ENCODE measurements at regions not wholly inside any gene's neighbourhood (a gene's known extent, or its start where the extent isn't known, plus 50 kb on each side); places are given as distances from the start of the nearest gene placed in this dataset.

GRCh38 chr1:31502926-31503511 lies 73.3 kb upstream of the TINAGL1 start:
- H3K36me3 ChIP-seq = no peaks in the 10 kb centered on the region
- 55 to 63% (median 60%) methylated on average over 4 to 11 of the region's 11 CpGs for WGBS, 4 donors
- DNase-seq = no peak
- peaks cover 0 to 20% (median 4%) of the 10 kb centered on the region in 9 donors for H3K27me3 ChIP-seq
- no peaks in the 10 kb centered on the region for H3K9me3 ChIP-seq
- intact Hi-C loops (cut with DNase I) = no loop called here
- peaks cover 0 to 3% (median 0%) of the 10 kb centered on the region in 12 donors for H3K4me1 ChIP-seq
- no peak overlapping the region for H3K27ac ChIP-seq
- no peak overlapping the region for H3K4me3 ChIP-seq
- ATAC-seq = no peak
- no peak for TF ChIP-seq POLR2A (IDR thresholded peaks at IDR 0.05)
- no peak for TF ChIP-seq CTCF (IDR thresholded peaks at IDR 0.05)

GRCh38 chr1:31503570-31503969 lies 72.7 kb upstream of the TINAGL1 start:
- Histone ChIP-seq H3K36me3 (no peaks in the 10 kb centered on the region), H3K27ac (no peak overlapping the region), H3K27me3 (peaks cover 0 to 20% (median 4%) of the 10 kb centered on the region in 9 donors), H3K4me3 (no peak overlapping the region), H3K9me3 (no peaks in the 10 kb centered on the region), H3K4me1 (peaks cover 0 to 3% (median 0%) of the 10 kb centered on the region in 12 donors)
- DNase-seq = no peak
- no peak for TF ChIP-seq POLR2A (IDR thresholded peaks at IDR 0.05)
- TF ChIP-seq CTCF (IDR thresholded peaks at IDR 0.05) = no peak
- intact Hi-C loops (cut with DNase I) = no loop called here
- ATAC-seq = no peak
- 35 to 65% (median 54%) methylated on average over 2 to 4 of the region's 4 CpGs for WGBS, 4 donors

GRCh38 chr1:31504001-31504400 lies 72.3 kb upstream of the TINAGL1 start:
- no peak for TF ChIP-seq CTCF (IDR thresholded peaks at IDR 0.05)
- TF ChIP-seq POLR2A (IDR thresholded peaks at IDR 0.05) = no peak
- Histone ChIP-seq H3K4me1 (peaks cover 0 to 3% (median 0%) of the 10 kb centered on the region in 12 donors), H3K4me3 (no peak overlapping the region), H3K36me3 (no peaks in the 10 kb centered on the region), H3K9me3 (no peaks in the 10 kb centered on the region), H3K27ac (no peak overlapping the region), H3K27me3 (peaks cover 0 to 20% (median 4%) of the 10 kb centered on the region in 9 donors)
- intact Hi-C loops (cut with DNase I) = no loop called here
- ATAC-seq (no peak), DNase-seq (no peak)
- 61 to 75% (median 68%) methylated on average over 2 to 8 of the region's 8 CpGs for WGBS, 4 donors

GRCh38 chr1:31505911-31506497 lies 70.3 kb upstream of the TINAGL1 start:
- Histone ChIP-seq H3K27ac (no peak overlapping the region), H3K27me3 (peaks cover 0 to 20% (median 4%) of the 10 kb centered on the region in 9 donors), H3K4me3 (no peak overlapping the region), H3K9me3 (no peaks in the 10 kb centered on the region), H3K4me1 (peaks cover 0 to 3% (median 0%) of the 10 kb centered on the region in 12 donors), H3K36me3 (no peaks in the 10 kb centered on the region)
- WGBS, 4 donors = 60 to 80% (median 63%) methylated on average over 13 of the region's 13 CpGs
- ATAC-seq = no peak
- DNase-seq = no peak
- no peak for TF ChIP-seq CTCF (IDR thresholded peaks at IDR 0.05)
- no peak for TF ChIP-seq POLR2A (IDR thresholded peaks at IDR 0.05)
- intact Hi-C loops (cut with DNase I) = no loop called here

Measured in heart left ventricle (tissue), 16 donors.